AG20443 (cell line): ENCODE measurements at regions not wholly inside any gene's neighbourhood (a gene's known extent, or its start where the extent isn't known, plus 50 kb on each side); places are given as distances from the start of the nearest gene placed in this dataset.

ENCODE experiments used
- DNase-seq: peaks from one replicate; pipeline ENCODE4 v3.0.0; 2012; ENCODE audit warnings: low spot score, mixed read lengths

DNA sequence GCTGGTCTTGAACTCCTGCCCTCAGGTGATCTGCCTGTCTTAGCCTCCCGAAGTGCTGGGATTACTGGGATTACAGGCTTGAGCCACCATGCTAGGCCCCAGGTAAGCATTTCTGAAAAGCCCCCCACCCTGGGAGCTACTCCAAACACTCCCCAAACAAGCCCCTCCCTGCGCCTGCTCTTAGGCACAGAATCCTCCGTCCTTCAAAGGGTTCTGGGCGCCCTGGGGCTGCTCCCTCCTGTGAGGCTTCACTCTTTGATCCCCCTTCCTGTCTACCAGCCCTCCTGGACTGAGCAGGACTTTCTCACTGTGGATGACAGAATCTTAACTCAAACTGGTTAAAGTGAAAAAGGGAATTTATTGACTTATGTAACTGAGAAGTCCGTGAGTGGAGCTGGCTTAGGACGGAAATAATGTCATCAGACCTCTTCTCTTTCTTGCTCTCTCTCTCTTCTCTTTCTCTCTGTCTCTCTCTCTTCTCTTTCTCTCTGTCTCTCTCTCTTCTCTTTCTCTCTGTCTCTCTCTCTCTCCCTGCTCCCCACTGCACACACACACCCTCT lies 66.9 kb upstream of the CLMN start:
- no peak for DNase-seq

DNA sequence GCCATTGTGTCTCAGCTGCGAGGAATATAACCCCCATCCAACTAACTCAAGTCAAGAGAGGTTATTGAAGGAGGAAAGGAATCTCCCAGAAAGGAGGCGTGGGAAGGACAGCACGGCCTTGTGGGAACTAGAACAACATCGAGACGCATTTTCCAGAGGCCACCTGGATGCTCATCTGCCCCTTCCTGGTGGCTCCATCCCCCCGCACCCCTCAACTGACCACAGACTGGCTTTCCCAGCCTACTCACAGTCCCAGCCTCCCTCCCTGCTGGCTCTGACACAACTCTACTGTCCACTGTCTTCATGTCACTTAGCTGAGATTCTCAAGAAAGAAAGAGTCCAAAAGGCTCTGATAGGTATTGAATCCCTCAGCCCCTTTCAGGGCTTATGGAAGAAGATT lies 66.0 kb upstream of the CLMN start:
- DNase-seq = no peak

DNA sequence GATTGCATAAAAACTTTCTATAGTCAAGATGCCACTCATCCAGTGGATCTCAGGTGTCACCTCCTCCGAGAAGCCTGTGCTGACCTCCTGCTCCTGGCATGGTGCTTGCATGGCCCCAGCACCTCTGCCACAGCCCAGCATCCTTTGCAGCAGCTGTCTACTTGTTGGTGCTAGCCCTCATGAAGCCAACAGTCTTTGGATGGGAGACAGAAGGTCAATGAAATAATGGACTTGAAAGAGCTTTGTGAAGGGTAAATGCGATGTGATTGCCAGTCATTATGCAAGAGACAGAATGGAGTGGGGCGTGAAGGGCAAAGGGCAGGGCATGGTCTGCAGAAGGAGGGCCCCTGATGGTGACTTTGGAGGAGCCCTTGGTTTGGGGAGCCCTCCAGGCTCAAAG lies 63.0 kb upstream of the CLMN start:
- no peak for DNase-seq

DNA sequence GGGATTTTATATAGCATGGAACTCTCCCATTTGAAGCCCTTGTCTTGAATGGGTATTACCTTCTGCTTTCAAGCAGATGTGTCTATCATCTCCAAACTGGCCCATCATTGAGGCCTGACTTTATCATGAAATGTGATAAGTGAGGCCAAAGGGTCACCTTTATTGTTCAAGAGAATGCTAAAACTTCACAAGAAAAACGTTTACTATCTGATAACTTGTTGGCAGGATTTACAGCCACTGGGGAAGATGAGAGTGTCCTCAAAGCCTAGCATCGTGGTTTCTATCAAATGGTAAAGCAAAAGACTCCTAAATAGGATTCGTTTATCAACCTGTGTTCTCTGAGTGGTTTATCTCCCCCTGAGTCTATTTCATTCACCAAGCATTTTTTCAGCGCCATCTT lies 62.0 kb upstream of the CLMN start:
- no peak for DNase-seq

DNA sequence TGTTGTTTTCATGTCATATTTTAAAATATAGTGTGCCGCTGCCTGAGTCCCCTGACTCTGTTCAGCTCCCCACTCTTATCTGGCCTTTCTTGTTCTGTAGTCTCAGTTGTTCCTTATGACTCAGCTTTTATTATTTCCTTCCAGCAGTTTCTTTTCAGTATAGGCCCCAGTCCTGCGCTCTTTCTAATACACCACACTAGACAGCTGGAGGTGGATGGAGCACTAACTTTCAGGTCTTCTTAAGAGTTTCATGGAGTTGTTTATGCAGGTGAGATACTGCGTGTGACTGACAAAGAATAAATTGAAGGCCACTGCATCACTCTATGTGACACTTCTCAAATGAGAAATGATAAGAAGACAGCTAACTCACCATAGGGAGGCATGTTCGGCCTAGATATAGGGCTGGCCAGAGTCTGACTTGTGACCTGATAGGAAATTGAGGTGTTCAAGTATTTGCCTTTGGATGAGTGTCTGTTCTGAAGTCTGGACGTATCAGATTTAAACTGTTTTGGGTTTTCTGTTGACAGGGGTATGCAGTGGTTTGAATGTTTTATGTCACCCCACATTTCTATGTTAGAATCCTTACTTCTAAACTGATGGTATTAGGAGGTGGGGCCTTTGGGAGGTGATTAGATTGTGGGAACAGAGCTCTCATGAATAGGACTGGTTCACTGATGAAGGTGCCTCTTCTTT lies 60.8 kb upstream of the CLMN start:
- DNase-seq = no peak

DNA sequence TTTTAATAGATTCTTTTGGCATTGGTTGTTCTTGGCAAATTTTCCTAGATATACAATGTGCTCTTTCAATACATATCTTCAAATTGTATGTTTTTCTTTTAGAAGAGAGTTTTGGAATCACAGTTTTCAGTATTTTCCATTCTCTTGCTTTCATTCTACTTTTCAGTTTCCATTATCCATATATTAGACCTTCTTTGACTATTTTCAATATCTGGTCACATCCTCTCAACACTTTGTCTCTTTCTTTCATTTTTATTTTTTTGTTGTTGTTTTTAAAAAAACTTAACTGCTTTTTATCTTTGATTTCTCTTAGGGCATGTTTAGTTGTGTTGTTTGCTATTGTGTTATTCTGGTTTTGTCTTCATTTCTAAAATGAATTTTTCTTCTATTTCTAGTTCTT lies 59.9 kb upstream of the CLMN start:
- DNase-seq = no peak

DNA sequence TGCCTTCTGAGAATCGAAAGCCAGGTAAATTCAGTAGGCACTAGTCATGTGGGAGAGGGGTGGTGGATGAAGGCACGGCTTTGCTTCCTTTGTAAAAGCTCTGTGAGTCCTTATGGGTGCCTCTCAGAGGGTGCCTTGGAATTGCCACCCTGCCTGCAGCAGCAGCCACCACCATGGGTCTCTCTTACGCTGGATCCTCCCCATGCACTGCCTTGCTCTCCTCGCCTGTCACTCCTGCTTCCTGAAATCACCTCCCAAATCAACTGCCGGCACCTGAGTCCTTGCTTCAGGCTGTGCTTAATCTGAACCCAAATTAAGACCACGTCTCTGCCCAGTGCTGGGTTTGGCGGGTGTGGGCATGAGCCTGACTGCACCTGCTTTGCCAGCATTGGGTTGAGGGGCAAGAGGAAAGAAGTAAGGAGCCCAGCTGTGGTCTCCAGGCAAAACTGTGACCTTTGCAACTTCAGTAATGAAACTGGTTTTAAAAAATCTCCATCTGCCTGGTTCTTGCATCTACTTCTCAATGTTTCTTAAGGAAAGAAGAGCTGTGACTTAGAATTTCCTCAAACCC lies 55.9 kb upstream of the CLMN start:
- DNase-seq = no peak

DNA sequence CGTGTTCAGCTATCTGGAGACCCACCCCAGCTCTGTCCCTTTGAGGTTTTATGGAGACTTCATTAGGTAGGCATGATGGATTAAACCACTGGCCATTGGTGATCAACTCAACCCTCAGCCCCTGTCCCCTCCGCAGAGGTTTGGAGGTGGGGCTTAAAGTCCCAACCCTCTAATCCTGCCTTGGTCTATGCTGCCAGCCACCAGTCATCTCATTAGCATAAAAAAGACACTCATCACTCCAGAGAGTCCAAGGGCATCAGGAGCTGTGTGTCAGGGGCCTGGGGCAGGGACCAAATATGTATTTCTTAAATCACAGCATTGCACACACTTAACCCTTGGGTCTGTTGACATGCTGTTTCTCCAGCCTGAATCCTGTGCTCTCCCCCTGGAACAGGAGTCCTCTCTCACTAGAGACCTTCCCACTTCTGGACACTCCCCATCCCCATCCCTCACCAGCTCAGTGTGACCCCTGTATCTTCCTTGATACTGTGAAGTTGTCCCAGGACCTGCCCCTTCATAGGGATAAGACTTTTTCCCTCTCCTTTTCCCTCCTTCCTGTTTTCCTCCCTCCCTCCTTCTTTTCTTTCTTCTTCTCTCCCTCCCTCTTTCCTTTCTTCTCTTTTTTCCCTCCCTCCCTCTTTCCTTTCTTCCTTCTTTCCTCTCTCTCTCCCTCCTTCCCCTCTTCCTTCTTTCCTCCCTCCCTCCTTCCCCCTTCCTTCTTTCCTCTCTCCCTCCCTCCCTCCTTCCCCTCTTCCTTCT lies 54.7 kb upstream of the CLMN start:
- DNase-seq = no peak

DNA sequence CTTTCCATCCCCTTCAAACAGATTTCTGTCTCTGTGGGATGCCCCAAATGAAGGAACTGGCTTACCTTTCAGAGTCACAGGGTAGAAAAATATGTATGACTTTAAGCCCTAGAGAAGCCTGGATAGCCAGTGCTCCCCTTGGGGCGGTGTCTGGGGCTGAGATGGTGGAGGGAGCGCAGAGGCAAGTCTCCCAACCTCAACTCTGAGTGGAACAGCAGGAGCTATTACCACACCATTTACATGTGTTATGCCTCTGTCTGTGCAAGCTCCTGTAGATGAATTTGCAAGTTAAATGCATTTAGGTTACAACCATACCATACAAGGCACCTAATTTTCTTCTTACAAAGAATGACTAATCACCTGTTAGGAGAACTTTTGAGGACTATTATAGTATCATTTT lies 50.4 kb upstream of the CLMN start:
- no peak for DNase-seq
